Stimulated activated CD8-positive, alpha-beta memory T cell treated with anti-CD3 and anti-CD28 coated beads, Interleukin-15, amount 100 ng/mL, for 1 hour (primary cell): ENCODE measurements at regions not wholly inside any gene's neighbourhood (a gene's known extent, or its start where the extent isn't known, plus 50 kb on each side); places are given as distances from the start of the nearest gene placed in this dataset.
"Not testable (repeated sequence)": the region's sequence is repeated elsewhere in the genome, so short reads cannot be mapped to it uniquely, and the experiment has no call there.

Experiments
- DNase-seq: peaks from one replicate; pipeline ENCODE4 v3.0.0-alpha.2; 2020; ENCODE audit warnings: low read depth

DNA sequence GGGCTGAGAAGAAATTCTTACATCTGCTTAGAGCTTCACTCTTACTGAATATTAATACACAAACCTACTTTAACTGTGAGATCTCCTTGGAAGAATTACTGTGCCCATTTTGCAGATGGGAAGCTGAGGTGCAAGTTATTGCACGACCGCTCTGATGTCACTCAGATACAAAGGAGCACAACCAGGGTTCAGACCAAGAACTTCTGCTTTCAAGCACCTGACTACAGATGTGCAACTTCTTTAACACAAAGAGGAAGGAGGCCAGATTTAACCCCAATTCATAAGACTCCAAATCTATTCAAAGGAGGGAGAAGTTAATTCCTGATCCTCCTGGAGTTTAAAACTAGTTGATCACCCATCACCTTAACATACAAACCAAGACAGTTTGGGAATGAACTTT is 232.6 kb downstream of the VRK1 start:
- DNase-seq, result no peak

- no peak for DNase-seq
These were observed 234.3 kb downstream of the VRK1 start for GRCh38 chr14:97031530-97031929.

DNA sequence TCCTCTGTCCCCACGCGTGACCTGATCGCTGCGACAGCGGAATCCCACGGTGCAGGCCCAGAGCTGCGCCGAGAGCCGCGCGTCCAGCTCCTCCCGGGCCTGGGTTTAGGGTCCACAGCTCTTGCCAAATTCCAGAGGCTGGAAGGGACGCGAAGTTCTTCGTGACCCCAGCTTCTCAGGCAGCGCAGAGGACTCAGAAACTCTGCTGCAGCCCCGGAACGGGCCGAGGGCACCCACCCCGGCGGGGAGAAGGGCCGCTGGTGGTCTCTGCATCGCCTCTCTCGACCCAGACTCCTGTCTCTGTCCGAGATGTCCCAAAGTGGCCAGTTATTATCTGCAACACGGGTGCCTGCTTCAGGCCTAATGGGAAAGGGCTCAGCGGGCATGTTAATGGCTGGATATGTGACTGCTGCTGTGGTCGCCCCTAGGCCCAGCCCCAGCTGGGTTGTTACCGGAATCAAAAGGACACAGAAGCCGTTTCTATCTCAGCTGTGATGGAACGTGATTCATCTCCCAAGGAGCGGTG is 236.4 kb downstream of the VRK1 start:
- DNase-seq, result no peak

- no peak for DNase-seq
These were observed 239.1 kb downstream of the VRK1 start for GRCh38 chr14:97036086-97036852.

- DNase-seq, result no peak
These were observed 242.7 kb downstream of the VRK1 start for GRCh38 chr14:97039717-97040363.

GRCh38 chr14:97046967-97047366 is 249.8 kb downstream of the VRK1 start:
- DNase-seq, result no peak

- DNase-seq, result no peak
These were observed 254.8 kb downstream of the VRK1 start for GRCh38 chr14:97052001-97052400.

GRCh38 chr14:97053941-97054340 is 256.8 kb downstream of the VRK1 start:
- DNase-seq, result no peak

DNA sequence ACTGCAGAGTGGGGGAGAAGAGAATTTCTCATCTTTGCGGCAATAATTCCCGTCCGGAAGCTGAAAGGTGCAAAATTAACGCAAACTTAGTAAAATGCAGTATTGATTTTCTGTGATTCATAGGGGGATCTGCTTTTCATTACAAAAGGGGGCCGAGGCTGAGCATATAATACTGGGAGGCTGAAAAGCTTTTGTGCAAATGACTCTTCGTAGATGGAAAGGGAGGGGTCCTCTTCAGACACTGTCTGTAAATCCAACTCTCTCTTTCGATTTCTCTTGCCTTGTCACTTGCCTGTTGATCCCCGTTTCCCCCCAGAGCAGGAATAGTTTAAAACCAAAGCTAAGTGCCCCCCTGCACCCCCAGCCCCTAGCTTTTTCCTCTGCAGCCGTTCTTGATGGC is 258.2 kb downstream of the VRK1 start:
- no peak for DNase-seq

DNA sequence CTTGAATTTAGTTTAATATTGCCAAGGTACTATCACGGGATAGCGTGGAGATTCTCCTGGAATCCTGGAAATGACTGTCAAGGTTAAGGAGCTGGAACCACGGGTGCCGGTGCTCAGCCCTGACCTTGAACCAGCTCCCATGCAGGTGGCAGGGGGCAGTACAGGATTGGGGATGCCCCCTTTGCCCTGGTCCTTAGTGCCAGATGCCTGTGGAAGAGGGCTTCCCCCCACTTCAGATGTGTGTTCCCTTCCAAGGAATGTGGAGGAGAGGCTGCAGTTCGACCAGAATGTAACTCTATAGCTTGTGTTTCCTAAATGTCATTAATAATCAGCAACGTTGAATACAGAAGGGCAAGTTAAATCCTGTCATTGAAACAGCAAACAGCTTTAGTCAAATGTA is 258.9 kb downstream of the VRK1 start:
- no peak for DNase-seq

GRCh38 chr14:97057238-97058073 is 260.3 kb downstream of the VRK1 start:
- no peak for DNase-seq

DNA sequence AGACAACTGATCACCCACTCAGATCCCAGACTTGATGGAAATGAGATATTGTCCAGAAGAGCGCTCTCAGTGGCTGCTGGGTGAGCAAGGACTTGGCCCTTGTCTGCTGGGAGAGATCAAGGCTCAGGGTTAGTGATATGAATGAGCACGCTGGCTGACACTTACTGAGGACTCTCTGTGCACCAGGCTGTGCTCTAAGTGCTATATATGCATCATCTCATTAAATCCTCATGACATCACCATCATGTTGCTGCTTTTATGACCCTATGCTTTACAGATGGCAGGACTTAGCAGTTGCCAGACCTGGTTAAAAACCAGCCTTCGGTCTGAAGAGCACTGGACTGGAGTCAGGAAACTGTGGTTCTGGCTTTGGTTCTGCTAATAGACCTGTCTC is 260.9 kb downstream of the VRK1 start:
- DNase-seq, result no peak

GRCh38 chr14:97058589-97058988 is 261.4 kb downstream of the VRK1 start:
- no peak for DNase-seq

GRCh38 chr14:97061198-97061597 is 264.0 kb downstream of the VRK1 start:
- DNase-seq, result no peak

GRCh38 chr14:97061714-97062113 is 264.5 kb downstream of the VRK1 start:
- no peak for DNase-seq

DNA sequence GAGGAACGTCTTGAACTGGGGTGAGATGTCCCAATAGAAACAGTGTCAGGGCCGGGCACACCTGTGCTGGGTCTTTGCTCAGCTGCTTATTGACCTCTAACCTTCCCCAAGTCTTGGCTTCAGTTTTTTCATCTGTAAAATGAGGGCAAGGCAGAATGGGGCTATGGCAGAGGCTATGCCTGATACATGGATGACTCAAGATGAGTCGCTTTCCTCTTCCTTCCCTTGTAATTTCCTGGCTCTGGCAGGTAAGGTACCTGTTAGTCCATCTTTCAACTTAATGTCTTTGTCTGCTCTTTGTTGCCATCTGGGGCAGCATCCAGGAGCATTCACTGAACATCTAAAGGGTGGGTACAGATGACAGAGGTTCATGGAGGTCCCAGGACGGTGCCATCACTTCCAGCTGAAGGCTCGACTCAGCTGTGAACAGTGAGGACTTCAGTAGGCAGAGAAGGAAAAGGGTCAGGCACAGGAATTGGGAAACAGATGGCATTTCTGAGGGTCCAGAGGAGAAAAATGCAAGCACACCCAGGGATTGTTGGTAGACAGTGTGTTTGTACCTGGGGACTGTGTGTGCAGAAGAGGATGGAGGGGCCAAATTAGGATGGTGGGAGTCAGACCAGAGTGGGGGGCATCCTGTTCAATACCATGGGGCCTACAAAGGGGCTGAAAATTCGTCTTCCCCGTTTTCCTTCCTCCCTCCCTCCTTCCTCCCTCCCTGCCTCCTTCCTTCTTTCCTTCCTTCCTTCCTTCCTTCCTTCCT is 268.3 kb downstream of the VRK1 start:
- DNase-seq, result no peak

DNA sequence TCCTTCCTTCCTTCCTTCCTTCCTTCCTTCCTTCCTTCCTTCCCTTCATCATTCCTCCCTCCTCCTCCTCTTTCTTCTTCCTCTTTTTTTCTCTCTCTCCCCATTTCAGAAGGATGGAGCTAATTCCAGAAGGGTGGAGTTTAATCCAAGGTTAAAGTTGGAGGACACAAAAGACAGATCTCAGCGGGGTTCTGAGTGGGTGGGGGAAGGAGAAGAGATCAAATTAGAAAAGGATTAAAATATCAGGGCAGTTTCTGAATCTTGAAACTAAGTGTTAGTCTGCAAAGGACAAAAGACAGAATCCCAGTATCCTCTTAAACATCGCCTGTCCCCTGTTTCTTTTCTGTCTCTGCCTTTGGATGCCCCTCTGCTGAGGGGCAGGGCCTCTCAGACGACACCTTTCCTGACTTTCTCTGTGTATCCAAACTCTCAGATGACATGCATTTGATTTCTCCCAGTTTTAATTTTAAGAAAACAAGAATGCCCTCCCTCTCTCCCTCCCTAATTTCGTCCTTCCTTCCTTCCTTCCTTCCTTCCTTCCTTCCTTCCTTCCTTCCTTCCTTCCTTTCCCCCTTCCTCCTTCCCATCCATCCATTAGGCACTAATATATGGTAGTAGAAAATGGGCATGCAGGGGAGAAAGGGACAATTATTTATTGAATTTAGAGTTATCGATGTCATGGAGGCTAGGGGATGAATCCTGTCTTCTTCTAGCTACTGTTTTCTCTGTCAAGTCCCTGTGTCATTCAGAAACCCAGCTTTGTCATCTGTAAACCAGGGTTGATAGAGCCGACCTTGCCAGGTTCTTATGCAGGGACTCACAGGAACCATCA is 269.1 kb downstream of the VRK1 start:
- no peak for DNase-seq

DNA sequence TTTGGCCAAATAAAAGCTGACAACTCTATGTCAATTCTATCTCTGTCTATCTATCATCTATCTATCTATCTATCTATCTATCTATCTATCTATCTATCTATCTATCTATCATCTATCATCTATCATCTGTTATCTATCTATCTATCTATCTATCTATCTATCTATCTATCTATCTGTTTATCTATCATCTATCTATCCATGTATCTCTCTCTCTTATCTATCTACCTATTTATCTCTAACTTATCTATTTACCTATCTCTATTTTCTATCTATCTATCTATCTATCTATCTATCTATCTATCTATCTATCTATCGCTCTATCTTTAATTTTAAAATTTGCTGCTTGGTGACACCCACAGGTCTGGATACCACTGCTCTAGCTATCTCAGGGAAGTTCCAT is 271.1 kb downstream of the VRK1 start:
- DNase-seq, result not testable (repeated sequence)

- no peak for DNase-seq
These were observed 273.1 kb downstream of the VRK1 start for GRCh38 chr14:97070259-97070658.

DNA sequence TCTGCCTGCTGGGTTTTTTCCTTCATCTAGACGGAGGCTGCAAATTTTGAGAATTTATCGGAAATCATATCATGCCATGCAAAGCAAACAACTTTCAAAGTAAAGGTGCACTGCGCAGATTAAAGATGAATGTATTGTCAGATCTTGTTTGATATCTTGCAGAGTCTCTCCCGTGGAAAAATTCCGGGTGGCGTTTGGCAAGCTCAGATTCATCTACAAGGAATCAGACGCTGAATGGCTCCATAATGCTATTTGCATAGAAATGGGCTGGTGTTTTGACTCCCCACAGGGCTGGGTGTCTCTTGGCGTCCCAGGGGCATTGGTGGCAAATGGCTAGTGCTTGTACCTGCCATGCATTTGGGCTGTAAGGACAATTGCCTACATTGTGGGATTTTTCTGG is 274.0 kb downstream of the VRK1 start:
- DNase-seq, result no peak

DNA sequence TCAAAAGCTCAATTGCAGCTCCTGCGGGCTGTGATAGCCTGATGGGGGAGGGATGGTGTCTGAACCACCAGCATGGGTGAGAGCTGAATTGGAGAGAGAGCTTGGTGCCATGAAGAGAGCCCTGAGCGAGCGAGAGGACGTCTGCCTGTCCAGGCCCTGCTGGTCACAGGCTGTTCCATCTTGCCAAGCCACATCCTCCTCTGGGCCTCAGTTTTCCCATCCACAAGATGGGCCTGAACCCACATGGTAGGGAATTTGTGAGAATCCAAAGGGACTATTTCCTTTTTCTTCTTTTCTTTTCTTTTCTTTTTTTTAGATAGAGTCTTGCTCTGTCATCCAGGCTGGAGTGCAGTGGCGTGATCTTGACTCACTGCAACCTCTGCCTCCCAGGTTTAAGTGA is 276.4 kb downstream of the VRK1 start:
- no peak for DNase-seq
